ENCODE measurements at regions not wholly inside any gene's neighbourhood (a gene's known extent, or its start where the extent isn't known, plus 50 kb on each side); places are given as distances from the start of the nearest gene placed in this dataset.

- no peak overlapping the region for H2AFZ ChIP-seq (ENCODE audit: low read length)
- H3K9ac ChIP-seq (ENCODE audit: low read length) = no peak overlapping the region
- H3K4me1 ChIP-seq (ENCODE audit: insufficient read depth, low read length, severe bottlenecking) = no peaks in the 10 kb centered on the region
- H3K4me2 ChIP-seq (ENCODE audit: low read length) = no peak overlapping the region
- no peaks in the 10 kb centered on the region for H3K27me3 ChIP-seq (ENCODE audit: insufficient read depth, low read length)
- no peaks in the 10 kb centered on the region for H3K9me3 ChIP-seq (ENCODE audit: low read length)
- H3K79me2 ChIP-seq (ENCODE audit: insufficient read depth, low read length) = no peaks in the 10 kb centered on the region
- H3K27ac ChIP-seq (ENCODE audit: low read depth, low read length, poor library complexity, severe bottlenecking) = no peak overlapping the region
- no peaks in the 10 kb centered on the region for H3K9me2 ChIP-seq (ENCODE audit: low read depth, low read length)
- no peaks in the 10 kb centered on the region for H3K36me3 ChIP-seq (ENCODE audit: insufficient read depth, low read length)
- H4K20me1 ChIP-seq (ENCODE audit: insufficient read depth, low read length) = no peaks in the 10 kb centered on the region
- no peak overlapping the region for H3K4me3 ChIP-seq (ENCODE audit: low read depth, low read length, poor library complexity, severe bottlenecking)
- H3F3A ChIP-seq (ENCODE audit: insufficient read depth, low read length) = no peaks in the 10 kb centered on the region
- TF ChIP-seq EZH2 (IDR thresholded peaks at IDR 0.05; ENCODE audit: borderline replicate concordance, low read length) (no peak), CTCF (IDR thresholded peaks at IDR 0.05; ENCODE audit: low read length) (no peak)
Measured at GRCh38 chr6:48837744-48838143, 625.3 kb downstream of the MMUT start.

GRCh38 chr6:48835421-48835958 is 627.6 kb downstream of the MMUT start:
- TF ChIP-seq CTCF (IDR thresholded peaks at IDR 0.05; ENCODE audit: low read length) (no peak), EZH2 (IDR thresholded peaks at IDR 0.05; ENCODE audit: borderline replicate concordance, low read length) (no peak)
- Histone ChIP-seq H3K9me2 (ENCODE audit: low read depth, low read length) (no peaks in the 10 kb centered on the region), H3K79me2 (ENCODE audit: insufficient read depth, low read length) (no peaks in the 10 kb centered on the region), H2AFZ (ENCODE audit: low read length) (no peak overlapping the region), H3K27ac (ENCODE audit: low read depth, low read length, poor library complexity, severe bottlenecking) (no peak overlapping the region), H3K4me2 (ENCODE audit: low read length) (no peak overlapping the region), H3F3A (ENCODE audit: insufficient read depth, low read length) (no peaks in the 10 kb centered on the region), H3K9ac (ENCODE audit: low read length) (no peak overlapping the region), H3K4me3 (ENCODE audit: low read depth, low read length, poor library complexity, severe bottlenecking) (no peak overlapping the region), H3K36me3 (ENCODE audit: insufficient read depth, low read length) (no peaks in the 10 kb centered on the region), H3K27me3 (ENCODE audit: insufficient read depth, low read length) (no peaks in the 10 kb centered on the region), H4K20me1 (ENCODE audit: insufficient read depth, low read length) (no peaks in the 10 kb centered on the region), H3K4me1 (ENCODE audit: insufficient read depth, low read length, severe bottlenecking) (no peaks in the 10 kb centered on the region), H3K9me3 (ENCODE audit: low read length) (no peaks in the 10 kb centered on the region)

- H3F3A ChIP-seq (ENCODE audit: insufficient read depth, low read length) = no peaks in the 10 kb centered on the region
- no peak overlapping the region for H3K4me2 ChIP-seq (ENCODE audit: low read length)
- H3K27me3 ChIP-seq (ENCODE audit: insufficient read depth, low read length) = no peaks in the 10 kb centered on the region
- TF ChIP-seq EZH2 (IDR thresholded peaks at IDR 0.05; ENCODE audit: borderline replicate concordance, low read length) (no peak), CTCF (IDR thresholded peaks at IDR 0.05; ENCODE audit: low read length) (no peak)
- H3K36me3 ChIP-seq (ENCODE audit: insufficient read depth, low read length) = no peaks in the 10 kb centered on the region
- H2AFZ ChIP-seq (ENCODE audit: low read length) = no peak overlapping the region
- H3K4me1 ChIP-seq (ENCODE audit: insufficient read depth, low read length, severe bottlenecking) = no peaks in the 10 kb centered on the region
- no peaks in the 10 kb centered on the region for H3K9me3 ChIP-seq (ENCODE audit: low read length)
- H3K9ac ChIP-seq (ENCODE audit: low read length) = no peak overlapping the region
- no peaks in the 10 kb centered on the region for H3K9me2 ChIP-seq (ENCODE audit: low read depth, low read length)
- no peak overlapping the region for H3K27ac ChIP-seq (ENCODE audit: low read depth, low read length, poor library complexity, severe bottlenecking)
- H3K4me3 ChIP-seq (ENCODE audit: low read depth, low read length, poor library complexity, severe bottlenecking) = no peak overlapping the region
- no peaks in the 10 kb centered on the region for H3K79me2 ChIP-seq (ENCODE audit: insufficient read depth, low read length)
- no peaks in the 10 kb centered on the region for H4K20me1 ChIP-seq (ENCODE audit: insufficient read depth, low read length)
Measured at GRCh38 chr6:48834706-48835105, 628.3 kb downstream of the MMUT start.

Data from OCI-LY1 (cell line).